HG03175 (cell line): ENCODE measurements at regions not wholly inside any gene's neighbourhood (a gene's known extent, or its start where the extent isn't known, plus 50 kb on each side); places are given as distances from the start of the nearest gene placed in this dataset.
A peak's percentile ranks its signal among the peaks of the same experiment; 100 is the strongest.
"Not testable (repeated sequence)": the region's sequence is repeated elsewhere in the genome, so short reads cannot be mapped to it uniquely, and the experiment has no call there.

Experiments
- ATAC-seq: cut with Tn5 transposase; IDR thresholded peaks from one replicate; pipeline ENCODE4 v1.9.1; 2021; ENCODE audit warnings: mild to moderate bottlenecking, moderate library complexity; ENCODE audit not compliant: unreplicated experiment

GRCh38 chr5:44051591-44051990 lies 337.6 kb downstream of the FGF10 start:
- ATAC-seq, result no peak

GRCh38 chr5:44048276-44048984 lies 340.8 kb downstream of the FGF10 start:
- peak; percentile 38 for ATAC-seq

DNA sequence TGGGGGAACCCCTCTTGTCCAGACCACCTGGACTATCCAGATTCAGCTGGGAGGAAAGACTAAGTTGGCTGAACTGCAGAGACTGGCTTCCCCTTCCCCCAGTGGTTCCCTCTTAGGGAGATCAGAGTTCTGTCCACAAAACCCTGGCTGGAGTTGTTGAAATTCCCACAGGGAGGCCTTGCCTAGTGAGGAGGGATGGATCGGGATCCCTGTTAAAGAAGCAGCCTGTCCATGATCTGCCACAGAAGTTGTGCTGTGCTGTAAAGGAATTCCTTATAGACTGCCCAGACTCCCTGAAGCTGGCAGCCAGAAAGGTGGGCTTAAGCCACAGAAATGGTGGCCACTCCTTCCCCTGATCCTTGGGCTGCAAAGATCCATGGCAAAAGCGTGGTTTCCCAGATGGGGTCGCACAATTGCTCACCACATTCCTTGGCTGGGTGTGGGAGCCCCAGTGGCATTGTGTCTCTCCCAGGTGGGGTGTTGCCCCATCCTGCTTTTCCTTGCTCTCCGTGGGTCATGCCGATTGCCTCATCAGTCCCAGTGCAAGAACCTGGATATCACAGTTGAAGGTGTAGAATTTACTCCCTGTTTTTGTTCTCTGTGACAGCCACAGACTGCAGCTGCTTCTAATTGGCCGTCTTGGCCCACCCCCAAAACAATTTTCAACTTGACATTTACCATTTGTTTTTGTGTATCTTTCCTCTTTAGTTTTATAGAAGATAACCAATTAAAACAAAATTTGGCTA lies 342.4 kb downstream of the FGF10 start:
- no peak for ATAC-seq

DNA sequence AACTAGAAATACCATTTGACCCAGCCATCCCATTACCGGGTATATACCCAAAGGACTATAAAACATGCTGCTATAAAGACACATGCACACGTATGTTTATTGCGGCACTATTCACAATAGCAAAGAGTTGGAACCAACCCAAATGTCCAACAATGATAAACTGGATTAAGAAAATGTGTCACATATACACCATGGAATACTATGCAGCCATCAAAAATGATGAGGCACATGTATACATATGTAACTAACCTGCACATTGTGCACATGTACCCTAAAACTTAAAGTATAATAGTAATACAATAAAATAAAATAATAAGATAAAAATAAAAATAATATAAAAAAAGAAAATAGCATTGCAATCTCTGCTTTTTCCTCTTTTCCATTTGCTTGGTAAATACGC lies 344.7 kb downstream of the FGF10 start:
- ATAC-seq, result not testable (repeated sequence)

DNA sequence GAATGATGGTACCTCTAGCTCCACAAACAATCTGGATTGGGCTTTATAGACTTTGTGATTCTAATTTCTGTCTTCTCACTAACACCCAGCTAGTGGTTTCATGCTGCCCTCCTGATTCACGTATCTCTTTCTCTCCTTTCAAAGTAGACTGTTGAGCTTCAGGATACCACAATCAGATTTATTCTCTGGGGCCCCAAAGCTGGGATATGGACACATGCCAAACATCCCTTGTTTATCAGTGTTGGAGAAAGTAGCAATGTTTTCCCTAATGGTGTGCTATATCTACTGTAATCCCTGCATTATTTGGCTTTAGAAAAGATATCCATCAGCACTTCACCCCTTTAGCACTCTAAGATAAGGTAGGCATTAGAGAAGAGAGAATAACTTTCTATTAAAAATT lies 361.0 kb downstream of the FGF10 start:
- no peak for ATAC-seq

GRCh38 chr5:44022622-44023021 lies 366.6 kb downstream of the FGF10 start:
- ATAC-seq, result no peak

DNA sequence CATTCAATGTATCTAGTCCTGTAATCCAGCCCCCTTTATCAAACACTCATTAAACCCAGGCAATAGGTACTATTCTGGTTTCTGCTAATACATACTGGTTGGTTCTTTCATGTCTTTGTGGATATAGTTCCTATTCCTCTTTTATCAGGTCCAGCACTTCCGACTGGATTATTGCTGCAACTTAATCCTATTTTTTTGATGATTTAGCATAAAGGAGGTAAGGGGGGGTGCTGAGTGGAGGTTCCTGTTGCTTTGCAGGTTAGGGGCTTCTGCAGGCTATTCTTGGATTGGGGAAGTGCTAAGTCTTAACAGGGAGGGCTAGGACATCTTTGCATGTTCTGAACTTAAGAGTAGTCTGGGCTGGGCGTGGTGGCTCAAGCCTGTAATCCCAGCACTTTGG lies 377.7 kb downstream of the FGF10 start:
- no peak for ATAC-seq

DNA sequence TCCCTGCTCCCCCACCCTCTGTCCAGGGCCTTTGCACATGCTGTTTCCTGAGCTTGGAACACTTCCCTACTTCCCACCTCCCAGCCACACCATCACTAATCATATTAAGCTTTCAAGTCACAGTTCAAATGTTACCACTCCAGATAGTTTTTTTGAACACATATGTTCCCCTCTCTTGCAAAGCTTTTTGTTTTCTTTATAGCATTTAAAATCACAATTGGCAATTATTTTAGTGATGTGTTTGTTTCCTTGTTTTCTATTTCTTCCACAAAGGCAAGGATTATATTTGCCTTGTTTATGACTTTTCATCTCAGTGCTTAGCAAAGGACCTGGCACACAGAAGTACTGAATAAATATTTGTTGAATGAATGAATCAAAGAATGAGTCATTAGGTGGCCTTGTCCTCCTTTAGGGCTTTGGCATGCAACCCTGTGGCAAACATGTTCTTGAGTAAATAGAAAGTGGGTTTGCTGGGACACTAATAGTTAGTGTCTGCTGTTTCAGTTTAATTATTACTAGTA lies 386.8 kb downstream of the FGF10 start:
- no peak for ATAC-seq

GRCh38 chr5:44001675-44002380 lies 387.4 kb downstream of the FGF10 start:
- no peak for ATAC-seq

DNA sequence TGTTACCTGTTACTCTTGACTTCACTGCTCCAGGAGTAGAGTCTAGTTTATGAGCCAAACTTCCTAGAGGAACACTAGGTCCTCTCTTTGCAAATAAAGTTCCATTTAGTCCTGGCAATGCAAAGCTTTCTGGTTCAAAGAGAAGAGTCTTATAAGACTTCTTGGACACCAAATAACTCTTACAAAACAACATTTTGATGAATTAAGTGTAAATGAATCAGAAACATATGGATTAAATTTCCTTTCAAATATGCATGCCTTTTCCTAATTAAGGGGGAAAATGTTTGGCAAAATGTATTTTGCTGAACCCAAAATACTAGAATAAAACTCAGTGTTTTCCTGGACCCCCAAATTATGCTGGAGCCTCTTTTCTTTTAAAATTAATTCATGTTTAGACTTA lies 388.0 kb downstream of the FGF10 start:
- no peak for ATAC-seq

GRCh38 chr5:43997647-43998272 lies 391.5 kb downstream of the FGF10 start:
- ATAC-seq, result no peak

GRCh38 chr5:43996221-43996620 lies 393.0 kb downstream of the FGF10 start:
- ATAC-seq, result no peak

GRCh38 chr5:43994352-43994708 lies 391.4 kb downstream of the NNT start:
- no peak for ATAC-seq

DNA sequence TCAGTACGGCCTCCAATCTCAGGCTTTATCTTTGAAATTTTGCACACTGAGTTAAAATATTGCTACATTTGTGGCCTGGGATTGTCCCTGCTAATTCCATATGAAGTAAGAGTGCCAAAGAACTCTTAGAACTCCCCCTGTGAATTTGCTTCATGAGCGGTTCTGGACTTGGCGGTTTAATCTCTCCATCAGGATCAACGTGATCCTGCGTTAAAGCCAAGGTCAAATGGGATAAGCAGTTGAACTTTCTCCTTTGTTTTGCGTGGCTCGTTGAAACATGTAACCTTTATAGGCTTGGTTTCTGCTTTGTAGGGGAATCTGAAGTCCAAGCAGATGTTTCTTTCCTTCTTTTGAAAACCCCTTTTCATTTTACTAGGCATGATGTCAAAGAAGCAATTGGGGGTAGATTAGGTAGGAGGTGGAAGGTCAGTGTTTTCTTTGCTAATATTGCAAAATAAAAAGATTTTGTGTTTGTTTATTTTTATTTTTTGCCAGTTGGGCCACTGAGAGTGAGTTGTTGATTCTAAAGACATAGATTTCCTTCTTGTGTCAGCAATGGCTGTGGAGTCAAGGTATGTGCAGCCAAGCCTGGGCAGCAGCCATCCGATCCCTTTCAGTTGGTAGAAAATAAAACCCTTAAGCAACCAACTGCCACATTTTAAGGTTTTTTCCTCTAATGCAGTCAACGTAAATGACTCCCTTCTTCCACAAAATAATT lies 390.8 kb downstream of the NNT start:
- no peak for ATAC-seq

DNA sequence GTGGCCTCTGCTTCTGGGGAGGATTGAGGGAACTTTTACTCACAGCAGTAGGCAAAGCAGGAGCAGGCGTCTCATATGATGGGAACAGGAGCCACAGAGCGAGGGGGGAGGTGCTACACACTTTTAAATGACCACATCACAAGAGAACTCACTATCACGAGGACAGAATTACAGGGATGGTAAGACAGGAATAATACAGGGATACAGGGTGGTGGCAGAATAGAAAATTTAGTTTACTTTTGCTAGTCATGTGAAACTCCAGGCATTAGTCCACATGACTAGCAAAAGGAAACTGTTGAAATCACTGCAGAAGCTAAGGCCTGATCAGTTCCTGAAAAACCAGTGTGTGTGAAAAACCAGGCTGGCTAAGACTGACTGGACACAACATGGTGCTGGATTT lies 382.4 kb downstream of the NNT start:
- ATAC-seq, result no peak

DNA sequence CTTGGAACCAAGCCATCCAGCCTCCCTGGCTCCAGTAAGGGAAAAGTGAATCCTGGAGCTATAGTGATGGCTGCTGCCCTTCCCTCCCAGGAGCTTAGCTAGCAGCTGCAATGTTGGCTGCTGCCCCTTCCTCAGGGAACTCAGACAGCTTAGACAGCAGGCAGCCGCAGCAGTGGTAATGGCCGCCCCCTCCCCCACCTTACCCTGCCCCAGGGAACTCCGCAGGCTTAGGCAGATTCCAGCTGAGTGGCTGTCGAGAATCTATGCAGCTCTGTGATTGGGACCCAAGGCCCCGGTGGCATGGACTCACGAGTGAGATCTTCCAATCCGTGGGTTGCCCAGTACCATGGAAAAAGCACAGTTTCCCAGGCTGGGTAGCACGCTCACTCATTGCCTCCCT lies 378.6 kb downstream of the NNT start:
- ATAC-seq, result no peak

DNA sequence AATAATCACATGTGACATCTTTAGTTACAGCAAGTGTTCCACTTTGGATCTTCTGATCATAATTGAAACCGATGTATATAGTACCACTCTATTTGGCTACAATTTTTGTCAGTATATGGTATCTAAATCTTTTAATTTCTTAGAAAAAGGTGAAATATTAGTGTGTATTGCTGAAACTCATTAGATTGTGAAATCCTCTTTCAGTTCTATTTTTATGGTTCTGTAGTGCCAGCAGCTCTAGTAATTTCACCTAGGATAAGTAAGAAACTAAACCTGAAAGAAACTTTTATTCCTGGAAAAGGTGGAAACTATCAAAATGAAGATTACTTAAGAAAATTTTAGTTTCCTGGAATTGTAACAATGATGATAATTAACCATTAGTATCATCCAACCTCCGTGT lies 370.9 kb downstream of the NNT start:
- no peak for ATAC-seq

- ATAC-seq, result no peak
Measured at GRCh38 chr5:43973318-43973717, 370.3 kb downstream of the NNT start.

GRCh38 chr5:43967165-43967564 lies 364.2 kb downstream of the NNT start:
- no peak for ATAC-seq

DNA sequence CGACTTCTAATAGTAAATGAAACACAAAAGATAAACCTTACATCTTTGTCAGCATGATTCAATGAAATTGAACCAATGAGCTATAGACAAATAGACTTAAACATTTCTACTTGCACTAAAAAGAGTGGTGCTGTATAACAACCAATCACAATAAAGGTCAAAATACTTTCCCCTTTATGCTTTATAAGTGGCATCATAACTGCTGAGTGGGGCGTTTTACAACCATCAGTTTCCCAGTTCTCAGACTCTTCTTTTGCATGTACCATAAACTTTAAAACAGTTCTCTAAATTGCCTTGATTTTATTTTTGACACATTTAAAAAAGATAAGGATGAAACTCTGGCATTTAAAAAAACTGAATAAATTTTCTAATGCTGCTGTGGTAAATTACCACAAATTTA lies 356.2 kb downstream of the NNT start:
- no peak for ATAC-seq

GRCh38 chr5:43947935-43948334 lies 345.0 kb downstream of the NNT start:
- ATAC-seq, result no peak
